GM21717 (cell line): ENCODE measurements at regions not wholly inside any gene's neighbourhood (a gene's known extent, or its start where the extent isn't known, plus 50 kb on each side); places are given as distances from the start of the nearest gene placed in this dataset.
"Not testable (repeated sequence)": the region's sequence is repeated elsewhere in the genome, so short reads cannot be mapped to it uniquely, and the experiment has no call there.

Experiments used
- ATAC-seq: cut with Tn5 transposase; IDR thresholded peaks from one replicate; pipeline ENCODE4 v1.9.1; 2021; ENCODE audit warnings: mild to moderate bottlenecking, moderate library complexity; ENCODE audit not compliant: unreplicated experiment

DNA sequence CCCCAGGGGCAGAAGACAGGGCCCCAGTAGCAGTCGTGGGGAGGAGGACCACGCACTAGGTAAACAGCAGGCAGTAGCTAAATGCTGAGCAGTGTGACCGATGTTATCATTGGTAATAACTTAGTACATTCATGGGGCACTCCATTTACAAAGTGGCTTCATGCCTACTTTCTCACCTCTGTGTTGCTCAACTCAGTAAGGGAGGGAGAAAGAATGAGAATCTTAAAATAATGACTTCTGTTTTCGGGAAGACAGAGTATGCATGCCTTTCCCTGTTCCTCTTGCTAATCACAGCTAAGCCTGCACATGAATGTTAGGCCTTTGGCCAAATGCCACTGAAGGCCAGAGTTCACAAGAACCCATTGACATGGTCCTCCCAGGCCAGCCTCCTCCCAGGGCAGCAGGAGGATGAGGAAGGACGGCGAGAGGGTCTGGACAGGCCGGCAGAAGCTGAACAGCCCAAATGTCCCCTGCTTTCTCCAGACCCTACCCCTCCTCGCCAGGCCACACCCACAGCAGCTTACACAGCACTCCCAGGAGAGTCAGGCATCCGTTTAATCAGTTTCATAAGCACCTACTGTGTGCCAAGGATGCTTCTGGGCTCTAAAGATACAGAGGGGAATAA, 183.4 kb downstream of the ANKRD60 start:
- no peak for ATAC-seq

DNA sequence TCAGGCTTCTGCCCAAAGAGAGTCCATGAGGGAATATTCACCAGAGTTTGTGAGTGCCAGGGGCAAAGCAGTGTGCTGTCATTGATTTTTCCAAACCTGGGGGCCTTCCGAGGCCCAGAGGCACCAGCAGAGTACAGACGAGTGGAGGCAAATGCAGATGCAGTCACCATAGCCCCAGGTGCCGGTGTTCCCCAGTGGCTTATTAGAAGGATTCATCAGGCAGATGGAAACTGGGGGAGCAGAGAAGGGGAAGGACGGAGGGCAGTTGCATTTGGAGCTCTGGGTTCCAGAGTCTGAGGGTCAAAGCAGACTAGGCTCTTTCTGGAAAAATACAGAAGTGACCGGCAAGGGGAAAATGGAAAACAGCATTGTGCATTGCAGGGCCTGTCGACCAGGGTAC, 184.2 kb downstream of the ANKRD60 start:
- ATAC-seq: no peak

DNA sequence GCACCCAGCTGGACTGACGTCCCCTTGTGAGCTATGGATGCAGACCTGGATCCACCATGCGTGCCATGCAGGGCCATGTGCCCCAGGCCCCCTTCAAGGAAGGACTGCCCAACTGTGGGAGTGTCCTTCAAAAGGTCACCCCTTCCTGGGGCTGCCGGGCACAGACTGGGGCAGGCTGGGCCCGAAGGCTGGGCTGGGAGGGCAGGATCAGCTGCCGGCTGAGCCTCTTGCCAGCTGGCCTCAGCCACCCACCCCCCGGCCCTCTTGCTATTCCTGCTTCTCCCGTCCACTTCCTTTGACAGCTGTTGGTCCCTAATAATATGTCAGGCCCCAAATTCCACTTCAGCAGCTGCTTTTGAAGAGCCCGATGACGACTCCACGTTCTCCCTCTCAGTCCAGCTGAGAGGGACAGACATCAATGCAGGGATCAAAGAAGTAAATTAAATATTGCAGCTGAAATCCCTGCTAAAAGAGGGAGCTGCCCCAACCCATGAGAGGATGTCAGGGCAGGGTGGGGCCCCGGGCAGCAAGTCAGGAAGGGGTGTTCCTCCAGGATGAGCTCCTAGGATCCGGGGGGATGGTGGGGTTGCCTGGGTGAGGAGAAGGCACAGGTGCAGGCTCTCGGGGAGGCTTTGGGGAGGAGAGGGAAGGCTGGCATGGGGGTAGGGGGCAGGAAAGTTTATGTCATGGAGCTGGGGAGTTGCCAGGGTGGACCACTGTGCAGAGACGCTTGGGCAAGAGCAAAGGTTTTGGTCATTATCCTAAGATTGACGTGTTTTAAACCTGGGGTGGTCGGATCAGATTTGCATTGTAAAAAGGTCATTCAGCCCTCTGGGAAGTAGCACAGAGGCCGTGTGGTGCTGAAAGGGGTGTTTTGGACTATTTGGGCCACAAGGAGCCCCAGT, 185.0 kb downstream of the ANKRD60 start:
- no peak for ATAC-seq

DNA sequence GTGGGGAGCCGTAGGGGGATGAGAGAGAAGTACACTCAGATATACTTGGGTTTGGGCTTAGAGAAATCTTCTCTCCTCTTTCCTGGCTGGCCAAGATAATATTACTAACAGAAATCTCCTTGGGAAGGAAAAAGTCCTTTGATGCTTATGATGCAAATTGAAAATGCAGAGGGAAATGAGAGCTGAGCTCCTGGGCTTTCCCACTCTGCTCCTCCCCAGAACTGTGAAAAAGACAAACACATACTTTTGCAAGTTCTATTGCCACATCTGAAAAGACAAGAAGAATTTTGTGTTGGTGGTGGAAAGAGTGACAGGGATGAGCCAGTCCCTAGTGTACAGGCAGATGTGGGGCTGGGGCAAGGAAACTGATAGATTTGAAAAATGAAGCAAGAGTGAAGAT, 185.9 kb downstream of the ANKRD60 start:
- ATAC-seq: no peak

DNA sequence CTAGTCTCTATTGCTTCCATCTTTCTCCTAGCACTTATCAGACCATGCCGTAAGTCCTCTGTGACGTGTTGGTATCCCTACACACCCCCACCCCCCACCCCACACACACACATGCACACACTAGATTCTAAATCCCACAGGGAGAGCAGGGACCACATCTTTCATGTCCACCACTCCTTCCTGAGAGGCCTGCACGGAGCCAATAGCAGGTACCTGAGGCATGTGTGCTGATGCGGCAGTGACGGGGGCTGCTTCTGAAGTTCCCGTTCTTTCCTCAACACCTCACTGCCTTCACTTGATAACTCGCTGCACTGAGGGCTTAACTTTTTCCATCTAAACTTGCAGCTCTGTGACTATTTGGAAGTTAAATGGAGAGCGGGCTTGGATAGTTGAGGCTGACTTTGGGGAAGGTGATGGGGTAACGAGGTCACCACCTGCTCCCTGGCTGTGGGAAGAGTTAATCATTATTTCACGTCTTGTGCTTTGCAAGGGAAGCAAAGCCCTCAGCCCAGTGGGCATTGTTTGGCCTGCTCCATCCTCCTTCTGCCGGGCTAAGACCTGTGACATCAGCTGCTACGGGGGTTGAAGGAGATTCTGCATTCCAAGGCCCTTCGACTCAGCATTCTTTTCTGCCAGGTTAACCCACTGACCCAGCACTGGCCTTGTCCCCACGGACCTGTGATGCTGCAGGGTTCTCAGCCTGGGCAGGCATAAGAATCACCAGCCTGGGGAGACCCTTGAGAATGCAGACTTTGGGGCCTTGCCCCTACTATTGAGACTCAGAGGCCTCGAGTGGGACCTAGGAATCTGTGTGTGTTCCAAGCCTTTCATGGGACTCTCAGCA, 187.8 kb downstream of the ANKRD60 start:
- ATAC-seq: no peak

DNA sequence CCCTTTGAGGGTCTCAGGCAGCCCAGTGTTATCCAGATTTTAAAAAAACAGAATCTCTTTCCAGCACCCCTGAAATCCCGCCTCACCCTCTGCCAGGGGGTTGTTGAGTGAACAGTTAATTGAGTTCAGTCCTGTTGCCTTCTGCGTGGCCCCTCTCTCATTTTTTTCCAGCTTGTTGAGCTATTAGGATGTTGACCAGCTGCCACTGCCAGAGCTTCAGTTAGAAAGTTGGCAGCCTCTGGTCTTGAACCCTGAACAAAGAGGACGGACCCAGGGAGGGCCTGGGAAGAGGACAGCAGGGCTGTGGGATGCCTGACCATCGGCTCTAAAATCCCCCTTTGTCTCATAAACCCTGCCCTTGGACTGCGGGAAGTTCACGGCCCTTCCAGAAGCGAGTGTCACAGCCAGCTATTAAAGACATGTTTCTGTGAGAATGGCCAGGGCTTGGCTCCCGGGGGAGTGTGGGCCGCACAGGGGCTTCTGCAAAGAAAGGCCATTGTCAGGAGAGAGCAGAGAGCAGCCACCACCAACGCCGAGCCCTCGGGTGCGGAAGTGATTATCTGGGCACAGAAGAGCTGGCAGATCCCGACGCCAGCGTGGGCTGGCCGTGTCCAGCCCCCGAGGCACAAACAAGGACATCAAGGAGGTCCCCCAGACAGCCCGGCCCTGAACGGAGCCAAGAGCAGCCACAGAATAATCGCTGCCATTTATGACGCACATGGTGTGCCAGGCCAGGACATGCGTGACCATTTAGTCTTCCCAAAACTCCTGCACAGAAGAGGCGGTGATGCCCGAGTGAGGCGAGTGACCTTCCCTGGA, 189.0 kb downstream of the ANKRD60 start:
- no peak for ATAC-seq

DNA sequence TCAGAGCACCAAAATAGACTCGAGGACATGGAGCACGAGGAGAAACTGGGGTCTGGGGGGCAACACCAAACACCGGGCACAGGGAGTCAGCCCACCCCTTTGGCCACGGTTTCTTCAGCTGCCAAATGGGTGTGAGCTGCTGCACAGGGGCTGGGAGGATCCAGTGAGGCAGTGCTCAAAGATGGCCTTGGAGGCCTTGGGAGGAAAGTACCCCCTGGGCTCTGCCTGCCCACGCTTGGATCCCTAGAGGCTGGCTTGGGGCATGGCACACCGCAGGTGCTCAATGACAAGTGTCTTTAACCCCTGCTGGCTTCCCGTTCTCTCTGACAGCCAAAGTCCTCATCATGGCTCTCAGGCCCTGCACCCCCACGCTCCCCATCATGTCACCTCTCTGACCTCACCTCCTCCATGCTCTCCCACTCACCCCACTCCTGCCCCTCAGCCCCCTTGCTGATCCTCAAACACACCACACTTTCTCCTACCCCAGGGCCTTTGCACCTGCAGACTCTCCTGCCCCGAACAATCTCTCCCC, 190.3 kb downstream of the ANKRD60 start:
- no peak for ATAC-seq

DNA sequence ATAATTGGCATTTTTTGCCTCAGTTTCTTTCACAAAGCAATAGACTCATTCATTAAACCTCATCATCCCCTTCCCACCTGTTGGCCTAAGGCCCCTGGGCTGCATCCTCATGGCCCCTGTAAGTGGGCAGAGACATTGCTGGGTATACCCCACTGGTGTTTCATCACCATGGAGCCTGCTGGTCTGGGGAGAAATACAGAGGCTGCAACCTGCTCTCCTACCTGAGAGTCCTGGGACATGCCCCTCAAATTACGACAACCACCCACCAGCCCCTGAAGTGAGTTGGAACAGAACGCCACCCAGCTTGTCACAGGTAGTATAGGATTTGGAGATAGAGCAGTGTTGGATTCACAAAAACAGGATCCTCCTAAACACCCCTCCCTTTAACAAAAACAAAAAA, 190.8 kb downstream of the ANKRD60 start:
- ATAC-seq: no peak

DNA sequence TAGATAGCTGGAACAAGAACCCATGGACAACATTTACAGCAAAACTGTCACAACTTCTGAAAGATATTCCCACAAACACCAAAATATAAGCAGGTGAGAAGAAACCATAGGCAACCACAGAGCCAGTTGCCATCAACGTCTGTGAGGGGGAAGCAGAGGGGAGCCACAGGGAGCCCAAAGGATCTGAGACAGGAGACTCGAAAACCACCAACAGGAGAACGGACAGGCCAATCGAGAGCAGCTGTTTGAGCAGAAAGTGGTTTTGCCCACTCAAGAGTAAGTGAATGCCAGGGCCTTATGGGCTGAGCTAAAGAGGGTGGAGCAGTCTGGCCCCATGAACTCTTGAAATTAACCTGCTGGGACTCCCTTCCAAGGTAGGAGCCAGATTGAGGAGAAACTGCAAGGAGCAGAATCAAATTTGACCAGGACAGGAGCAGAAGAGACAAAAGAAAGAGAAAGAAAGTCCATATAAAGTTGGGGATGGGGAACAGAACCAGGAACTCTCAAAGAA, 195.4 kb downstream of the ANKRD60 start:
- ATAC-seq: no peak

DNA sequence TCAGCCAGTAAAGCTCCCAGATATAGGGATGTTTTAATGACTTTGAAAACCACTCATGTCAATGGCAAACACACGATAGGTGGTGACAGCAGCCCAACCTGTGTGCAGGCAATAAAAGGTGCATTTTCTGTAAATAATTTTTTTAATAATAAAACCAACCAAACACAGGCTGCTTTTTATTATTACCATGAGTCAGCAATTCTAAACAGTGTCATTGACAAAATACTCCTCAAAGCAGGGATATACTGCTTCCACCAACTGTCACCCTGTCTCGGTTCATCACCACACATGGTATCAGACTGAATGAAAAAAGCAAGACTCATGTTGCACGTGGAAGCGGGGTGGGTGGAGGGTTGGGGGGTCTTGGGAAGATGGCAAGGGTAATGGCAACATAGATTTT, 195.9 kb downstream of the ANKRD60 start:
- no peak for ATAC-seq

DNA sequence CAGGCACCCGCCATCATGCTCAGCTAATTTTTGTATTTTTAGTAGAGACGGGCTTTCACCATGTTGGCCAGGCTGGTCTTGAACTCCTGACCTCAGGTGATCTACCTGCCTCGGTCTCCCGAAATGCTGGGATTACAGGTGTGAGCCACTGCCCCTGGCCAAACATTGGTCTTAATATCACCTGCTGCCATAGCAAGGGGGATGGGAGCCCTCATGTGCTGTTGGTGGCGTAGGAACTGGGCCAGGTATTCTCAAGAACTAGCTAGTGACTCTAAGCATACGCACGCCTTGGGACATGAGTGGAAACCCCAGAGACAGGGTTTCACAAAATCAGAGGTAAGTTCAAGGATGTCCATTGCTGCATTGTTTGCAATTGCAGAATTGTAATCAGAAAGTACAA, 197.1 kb downstream of the ANKRD60 start:
- ATAC-seq: not testable (repeated sequence)

DNA sequence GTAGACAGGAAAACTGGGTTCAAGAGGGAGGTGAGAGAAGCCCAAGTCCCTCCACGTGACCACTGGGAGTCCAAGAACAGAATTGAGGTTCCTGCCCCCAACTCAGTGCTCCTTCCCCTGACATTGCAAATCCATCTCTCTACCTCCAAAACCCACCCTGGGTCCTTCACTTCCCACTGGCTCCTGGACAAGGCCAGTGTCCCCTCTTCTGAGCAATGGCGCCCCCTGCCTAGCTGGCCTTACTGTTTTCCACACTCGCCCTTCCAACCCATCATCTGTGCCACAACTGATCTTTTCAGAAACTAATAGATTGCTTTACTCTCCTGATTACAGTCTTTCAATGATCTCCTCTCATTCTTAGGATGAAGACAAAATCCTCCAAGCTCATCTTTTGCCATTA, 200.3 kb downstream of the ANKRD60 start:
- ATAC-seq: no peak

DNA sequence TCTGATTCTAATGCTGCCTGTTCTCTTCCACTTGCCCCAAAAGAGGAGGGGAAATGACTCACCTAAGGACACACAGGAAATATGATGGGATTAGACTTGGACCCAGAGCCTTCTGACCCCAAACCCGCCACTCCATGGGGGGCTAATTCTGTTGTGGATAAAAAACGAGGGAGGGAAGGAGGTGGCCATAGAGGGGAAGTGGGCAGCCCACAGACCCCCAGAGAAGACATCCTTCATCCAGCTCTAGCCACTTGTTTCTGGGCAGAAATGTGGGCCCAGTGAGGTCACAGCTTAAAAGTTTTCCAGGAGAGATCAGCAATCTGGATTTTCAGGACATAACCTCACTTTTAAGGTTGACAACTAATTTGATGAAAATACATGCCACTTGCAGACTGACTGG, 202.1 kb downstream of the ANKRD60 start:
- no peak for ATAC-seq

DNA sequence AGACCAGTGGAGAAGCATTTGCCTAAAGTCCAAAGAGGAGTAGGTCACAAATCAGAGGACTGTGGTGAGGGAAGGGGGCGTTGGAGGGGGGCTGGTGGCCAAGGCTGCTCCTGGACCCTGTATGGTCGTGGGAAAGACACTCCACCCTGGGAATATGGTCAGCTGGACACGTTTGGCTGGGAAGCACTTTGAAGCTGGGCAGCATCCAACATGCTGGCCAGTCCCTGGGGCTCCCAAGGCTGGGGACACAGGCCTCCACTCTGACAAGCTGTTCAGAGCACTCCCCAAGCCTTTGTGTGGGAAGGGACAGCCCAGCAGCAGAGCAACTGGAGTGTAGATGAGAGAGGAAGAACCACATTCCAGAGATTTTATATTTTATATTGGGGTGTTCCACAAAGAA, 203.2 kb downstream of the ANKRD60 start:
- no peak for ATAC-seq

DNA sequence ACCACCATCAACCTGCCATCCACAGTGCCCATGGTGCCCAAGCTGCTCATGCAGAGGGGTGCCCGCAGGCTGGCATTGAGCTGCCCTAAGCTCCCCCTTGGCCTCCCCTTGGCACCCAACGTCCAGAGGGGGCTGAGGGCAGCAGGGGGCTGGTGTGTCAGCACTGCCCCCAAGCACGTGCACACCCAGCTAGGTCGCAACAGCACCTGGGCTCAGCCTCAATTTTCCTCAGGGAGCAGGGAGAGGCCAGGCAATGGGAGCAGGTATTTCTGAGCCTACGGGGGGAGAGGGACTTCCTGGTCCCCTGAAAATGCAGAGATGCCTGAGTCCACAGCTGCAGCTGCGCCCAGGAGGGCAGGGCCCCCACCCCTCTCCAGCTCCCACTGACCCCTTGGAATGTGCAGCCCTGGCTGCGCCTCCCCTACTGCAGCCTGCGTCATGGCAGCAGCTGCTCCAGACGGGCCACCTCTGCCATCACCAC, 204.2 kb downstream of the ANKRD60 start:
- ATAC-seq: no peak

DNA sequence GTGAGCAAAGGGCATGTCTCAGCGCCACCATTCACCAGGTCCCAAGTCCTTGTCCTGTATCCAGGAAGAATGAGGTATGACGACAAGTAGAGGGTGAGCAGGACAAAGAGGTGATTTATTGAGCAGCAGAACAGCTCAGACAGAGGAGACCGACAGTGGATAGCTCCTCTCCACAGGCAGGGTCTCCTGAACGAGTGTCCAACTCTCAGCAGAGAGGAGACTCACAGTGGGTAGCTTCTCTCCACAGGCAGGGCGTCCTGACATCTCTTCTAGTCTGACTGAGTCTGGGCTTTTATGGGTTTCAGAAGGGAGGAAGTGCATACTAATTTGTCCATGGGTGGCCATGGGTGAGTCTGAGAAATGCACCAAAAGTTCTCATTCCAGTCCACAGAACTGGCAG, 204.7 kb downstream of the ANKRD60 start:
- no peak for ATAC-seq

DNA sequence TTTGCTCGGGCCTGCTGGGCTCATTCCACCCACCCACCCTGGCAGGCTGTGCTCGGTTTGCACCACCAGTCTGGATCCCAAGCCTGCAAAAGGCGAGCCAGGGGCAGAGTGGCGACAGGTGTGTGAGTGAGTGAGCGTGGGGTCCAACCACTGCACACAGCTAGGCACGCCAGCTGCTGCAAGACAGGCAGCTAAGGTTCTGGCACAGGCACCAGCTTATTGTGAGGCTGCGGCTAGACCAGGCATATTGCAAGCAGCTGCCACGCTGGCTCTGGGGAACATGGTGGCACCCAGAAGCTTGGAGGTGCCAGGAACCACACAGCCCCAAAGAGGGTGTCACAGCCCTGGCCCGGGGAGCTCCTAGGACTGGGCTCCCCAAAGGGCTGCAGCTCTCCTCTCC, 205.1 kb downstream of the ANKRD60 start:
- ATAC-seq: no peak

DNA sequence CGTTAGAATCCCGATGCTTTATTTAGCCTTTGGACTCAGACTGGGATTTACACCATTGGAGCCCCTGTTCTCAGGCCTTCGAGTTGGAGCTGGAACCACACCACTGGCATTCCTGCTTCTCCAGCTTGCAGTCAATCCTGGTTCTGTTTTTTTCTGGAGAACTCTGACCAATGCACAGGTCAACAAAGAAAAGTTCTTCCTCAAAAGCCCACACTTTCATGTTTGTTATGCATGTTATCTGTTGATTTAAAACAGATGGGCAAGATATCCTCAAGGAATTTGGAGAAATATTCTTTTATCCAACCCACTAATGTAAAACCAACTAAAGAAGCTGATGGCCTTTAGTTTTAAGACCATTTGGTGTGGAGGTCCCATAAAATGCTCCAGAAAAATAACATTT, 205.7 kb downstream of the ANKRD60 start:
- no peak for ATAC-seq

DNA sequence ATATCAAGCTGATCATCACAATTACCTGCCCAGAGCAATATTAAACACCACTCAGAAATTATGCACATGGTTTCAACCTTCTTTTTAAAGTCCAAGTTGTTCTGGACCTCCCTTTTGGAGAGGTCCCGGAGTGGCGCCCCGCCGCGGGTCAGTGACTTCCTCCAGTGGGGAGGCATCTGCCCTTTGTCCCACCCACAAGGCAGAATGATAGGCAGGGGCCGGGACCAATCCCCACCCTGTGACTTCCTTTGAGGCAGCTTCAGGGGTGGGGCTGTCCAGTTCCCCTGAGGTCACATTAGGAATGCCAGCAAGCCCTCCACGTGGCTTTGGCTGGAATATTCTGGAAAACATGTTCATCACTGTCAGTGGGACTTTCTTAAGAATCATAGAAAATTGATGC, 207.0 kb downstream of the ANKRD60 start:
- no peak for ATAC-seq
